ENCODE measurements at regions not wholly inside any gene's neighbourhood (a gene's known extent, or its start where the extent isn't known, plus 50 kb on each side); places are given as distances from the start of the nearest gene placed in this dataset.

DNA sequence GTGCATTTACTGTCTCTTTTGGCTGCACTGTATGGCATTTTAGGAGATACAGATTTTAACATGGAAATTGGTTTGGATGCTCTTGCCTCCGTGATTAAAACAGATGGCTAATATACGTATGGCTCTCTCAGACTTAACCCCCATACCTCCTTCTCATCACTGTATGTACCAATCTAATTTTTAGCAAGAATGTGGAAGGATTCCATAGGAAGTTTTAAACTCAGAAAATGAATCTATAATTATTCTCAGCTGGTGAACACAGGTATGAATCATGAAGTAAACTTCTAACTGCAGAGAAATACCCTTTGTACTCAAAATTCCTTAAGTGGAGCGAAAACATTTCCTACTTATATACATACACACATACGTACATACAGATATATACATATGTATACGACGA is 210.5 kb upstream of the NEIL3 start:
- no peak overlapping the region for H3K9ac ChIP-seq (ENCODE audit: insufficient read depth, low read depth, low read length)
- H3K36me3 ChIP-seq (replicated peaks in 1 of 2; ENCODE audit: control insufficient read depth in 1 of 2, insufficient read depth in 2 of 2, low read length in 2 of 2) = no peaks in the 10 kb centered on the region
- H3K27ac ChIP-seq (ENCODE audit: extremely low read length, insufficient read depth, low read length) = no peak overlapping the region
- ATAC-seq (no peak), DNase-seq (ENCODE audit: low spot score) (no peak), FAIRE-seq (no peak)
- TF ChIP-seq FOXA1 (IDR thresholded peaks at IDR 0.05) (no peak), FOXA1 (CRISPR knock-in tag; IDR thresholded peaks at IDR 0.05) (no peak), AKAP8 (CRISPR knock-in tag; IDR thresholded peaks at IDR 0.05) (no peak), ZNF777 (CRISPR knock-in tag; IDR thresholded peaks at IDR 0.05) (no peak), KDM1A (CRISPR knock-in tag; IDR thresholded peaks at IDR 0.05) (no peak), SNRNP70 (IDR thresholded peaks at IDR 0.05; ENCODE audit: low read depth, low read length) (no peak), HOXA5 (CRISPR knock-in tag; IDR thresholded peaks at IDR 0.05) (no peak), ZNF282 (IDR thresholded peaks at IDR 0.05; ENCODE audit: partially characterized antibody) (no peak), SMAD1 (CRISPR knock-in tag; IDR thresholded peaks at IDR 0.05; ENCODE audit: borderline replicate concordance, low read depth) (no peak), ATF7 (IDR thresholded peaks at IDR 0.05) (no peak), ATF7 (CRISPR knock-in tag; IDR thresholded peaks at IDR 0.05) (no peak), ZNF788 (CRISPR knock-in tag; IDR thresholded peaks at IDR 0.05; ENCODE audit: borderline replicate concordance) (no peak), MTF2 (CRISPR knock-in tag; IDR thresholded peaks at IDR 0.05; ENCODE audit: borderline replicate concordance) (no peak), ZNF879 (CRISPR knock-in tag; IDR thresholded peaks at IDR 0.05) (no peak)
- no TSS peak for BruUV-seq (replicated peaks)
- CTCF ChIA-PET (ENCODE audit: low intra/inter-chr PET ratio, low total read pairs) = no interaction called here
- no peak overlapping the region for H3K4me2 ChIP-seq (ENCODE audit: low read depth, low read length)
- no peaks in the 10 kb centered on the region for H3K9me3 ChIP-seq (ENCODE audit: low read length)
- in situ Hi-C loops (cut with HindIII; ENCODE audit: extremely low pct_ligation_motif_present, low pct_unique_long_range_greater_than_20kb) (no loop called here), intact Hi-C loops (cut with micrococcal nuclease; ENCODE audit: unreplicated experiment) (no loop called here)
- POLR2A ChIA-PET = no interaction called here
- no peaks in the 10 kb centered on the region for H3K4me1 ChIP-seq (ENCODE audit: insufficient read depth, low read length)
- no peak overlapping the region for H2AFZ ChIP-seq (ENCODE audit: low read length)
- no peaks in the 10 kb centered on the region; a peak in 1 of 5 replicates for H3K27me3 ChIP-seq (ENCODE audit: control insufficient read depth in 1 of 2, insufficient read depth in 2 of 2, low read length in 2 of 2)
- H3K4me3 ChIP-seq (replicated peaks in 1 of 3; ENCODE audit: insufficient read depth in 1 of 3, low read depth in 2 of 3, low read length in 3 of 3) = no peak overlapping the region
- no peaks in the 10 kb centered on the region for H3K79me2 ChIP-seq (ENCODE audit: insufficient read depth, low read length)
- WGBS (ENCODE audit: low lambda C conversion rate) = 13% methylated on average over 6 of the region's 6 CpGs
- H4K20me1 ChIP-seq (ENCODE audit: insufficient read depth, low read length) = no peaks in the 10 kb centered on the region
